ENCODE measurements at regions not wholly inside any gene's neighbourhood (a gene's known extent, or its start where the extent isn't known, plus 50 kb on each side); places are given as distances from the start of the nearest gene placed in this dataset.

GRCh38 chr2:75820693-75821092 lies 110.0 kb upstream of the GCFC2 start (continued):
- TF ChIP-seq ZBTB33 (IDR thresholded peaks at IDR 0.05; ENCODE audit: extremely low read depth, insufficient replicate concordance, low read length) (no peak), SIN3A (IDR thresholded peaks at IDR 0.05; ENCODE audit: low read depth) (no peak)

- ChIA-PET POLR2A (no interaction called here), RAD21 (ENCODE audit: low non-redundant PET in 1 of 2, low total read pairs in 2 of 2, uncharacterized antibody in 2 of 2, unreplicated experiment in 2 of 2) (no interaction called here), CTCF (no interaction called here)
- Histone ChIP-seq H3K9me2 (ENCODE audit: insufficient read depth) (no peaks in the 10 kb centered on the region), H3K9ac (ENCODE audit: low read length) (no peak overlapping the region), H3K4me2 (ENCODE audit: low read length) (no peak overlapping the region), H3K4me3 (replicated peaks in 1 of 2; ENCODE audit: low read depth in 1 of 2, low read length in 2 of 2) (no peak overlapping the region), H3K4me1 (ENCODE audit: control insufficient read depth in 1 of 2, insufficient read depth in 2 of 2, low read length in 2 of 2) (no peaks in the 10 kb centered on the region), H4K20me1 (ENCODE audit: insufficient read depth) (no peaks in the 10 kb centered on the region), H3K27ac (ENCODE audit: low read depth, low read length) (no peak overlapping the region), H2AFZ (ENCODE audit: low read depth, low read length, poor library complexity, severe bottlenecking) (no peak overlapping the region), H3K9me3 (ENCODE audit: control insufficient read depth in 1 of 2, insufficient read depth in 1 of 2, low read depth in 1 of 2, low read length in 2 of 2) (no peaks in the 10 kb centered on the region), H3K36me3 (ENCODE audit: control insufficient read depth in 1 of 2, insufficient read depth in 2 of 2, low read length in 2 of 2) (no peaks in the 10 kb centered on the region), H3K27me3 (ENCODE audit: insufficient read depth, low read length) (no peaks in the 10 kb centered on the region), H3K79me2 (ENCODE audit: insufficient read depth, low read length) (no peaks in the 10 kb centered on the region)
- DNase-seq (ENCODE audit: low read depth, low spot score) (no peak), ATAC-seq (no peak)
- intact Hi-C loops (cut with micrococcal nuclease), result no loop called here
- no peak for TF ChIP-seq FOSL1 (IDR thresholded peaks at IDR 0.05; ENCODE audit: low read depth)
- no peak for TF ChIP-seq REST (IDR thresholded peaks at IDR 0.05; ENCODE audit: low read depth)
- no peak for TF ChIP-seq POLR2A (IDR thresholded peaks at IDR 0.05; ENCODE audit: borderline replicate concordance, extremely low read depth, insufficient read depth, insufficient read length)
- TF ChIP-seq CBX3 (IDR thresholded peaks at IDR 0.05; ENCODE audit: low read depth), result no peak
- BruUV-seq (replicated peaks), result no TSS peak
These were observed 100.1 kb upstream of the GCFC2 start for GRCh38 chr2:75810611-75811330.
